ENCODE measurements at regions not wholly inside any gene's neighbourhood (a gene's known extent, or its start where the extent isn't known, plus 50 kb on each side); places are given as distances from the start of the nearest gene placed in this dataset.

- Histone ChIP-seq H3K27me3 (ENCODE audit: low read depth) (no peaks in the 10 kb centered on the region), H3K9me3 (no peaks in the 10 kb centered on the region), H3K4me1 (peaks cover 15% of the 10 kb centered on the region), H3K36me3 (replicated peaks) (no peaks in the 10 kb centered on the region), H3K4me3 (no peak overlapping the region)
- no peak for DNase-seq (ENCODE audit: low spot score in 2 of 2)
- in situ Hi-C loops (cut with MboI; ENCODE audit: low sequenced_read_pairs) = no loop called here
These were observed 155.2 kb upstream of the COL3A1 start for GRCh38 chr2:188819011-188819410.

GRCh38 chr2:188819792-188820191 lies 154.4 kb upstream of the COL3A1 start:
- Histone ChIP-seq H3K36me3 (replicated peaks) (no peaks in the 10 kb centered on the region), H3K4me1 (peaks cover 15% of the 10 kb centered on the region), H3K4me3 (no peak overlapping the region), H3K9me3 (no peaks in the 10 kb centered on the region), H3K27me3 (ENCODE audit: low read depth) (no peaks in the 10 kb centered on the region)
- in situ Hi-C loops (cut with MboI; ENCODE audit: low sequenced_read_pairs) = no loop called here
- DNase-seq (ENCODE audit: low spot score in 2 of 2) = peak in 1 of 2 experiments; percentile 18

- DNase-seq (ENCODE audit: low spot score in 2 of 2) = no peak
- peaks cover 15% of the 10 kb centered on the region for H3K4me1 ChIP-seq
- in situ Hi-C loops (cut with MboI; ENCODE audit: low sequenced_read_pairs) = no loop called here
These were observed 153.6 kb upstream of the COL3A1 start for GRCh38 chr2:188820576-188820975.

GRCh38 chr2:188824125-188824524 lies 150.0 kb upstream of the COL3A1 start:
- no peak for DNase-seq (ENCODE audit: low spot score in 2 of 2)
- Histone ChIP-seq H3K36me3 (replicated peaks) (no peaks in the 10 kb centered on the region), H3K4me1 (peaks cover 12% of the 10 kb centered on the region), H3K27me3 (ENCODE audit: low read depth) (no peaks in the 10 kb centered on the region), H3K9me3 (no peaks in the 10 kb centered on the region), H3K4me3 (no peak overlapping the region)
- in situ Hi-C loops (cut with MboI; ENCODE audit: low sequenced_read_pairs) = no loop called here

More at GRCh38 chr2:188820576-188820975, 153.6 kb upstream of the COL3A1 start:
- Histone ChIP-seq H3K9me3 (no peaks in the 10 kb centered on the region), H3K36me3 (replicated peaks) (no peaks in the 10 kb centered on the region), H3K4me3 (no peak overlapping the region), H3K27me3 (ENCODE audit: low read depth) (no peaks in the 10 kb centered on the region)

GRCh38 chr2:188833331-188833730 lies 140.8 kb upstream of the COL3A1 start:
- in situ Hi-C loops (cut with MboI; ENCODE audit: low sequenced_read_pairs) = no loop called here
- Histone ChIP-seq H3K27me3 (ENCODE audit: low read depth) (no peaks in the 10 kb centered on the region), H3K36me3 (replicated peaks) (no peaks in the 10 kb centered on the region), H3K4me1 (no peaks in the 10 kb centered on the region), H3K9me3 (no peaks in the 10 kb centered on the region), H3K4me3 (no peak overlapping the region)
- DNase-seq (ENCODE audit: low spot score in 2 of 2) = no peak

- no peaks in the 10 kb centered on the region for H3K4me1 ChIP-seq
- no peak for DNase-seq (ENCODE audit: low spot score in 2 of 2)
- no peak overlapping the region for H3K4me3 ChIP-seq
- in situ Hi-C loops (cut with MboI; ENCODE audit: low sequenced_read_pairs) = no loop called here
- no peaks in the 10 kb centered on the region for H3K36me3 ChIP-seq (replicated peaks)
- no peaks in the 10 kb centered on the region for H3K9me3 ChIP-seq
- no peaks in the 10 kb centered on the region for H3K27me3 ChIP-seq (ENCODE audit: low read depth)
These were observed 140.4 kb upstream of the COL3A1 start for GRCh38 chr2:188833799-188834198.

GRCh38 chr2:188835006-188835405 lies 139.2 kb upstream of the COL3A1 start:
- in situ Hi-C loops (cut with MboI; ENCODE audit: low sequenced_read_pairs) = no loop called here
- no peaks in the 10 kb centered on the region for H3K27me3 ChIP-seq (ENCODE audit: low read depth)
- no peaks in the 10 kb centered on the region for H3K36me3 ChIP-seq (replicated peaks)
- no peak overlapping the region for H3K4me3 ChIP-seq
- H3K9me3 ChIP-seq = no peaks in the 10 kb centered on the region
- DNase-seq (ENCODE audit: low spot score in 2 of 2) = no peak
- no peaks in the 10 kb centered on the region for H3K4me1 ChIP-seq

- no peaks in the 10 kb centered on the region for H3K9me3 ChIP-seq
- H3K36me3 ChIP-seq (replicated peaks) = no peaks in the 10 kb centered on the region
- no peak for DNase-seq (ENCODE audit: low spot score in 2 of 2)
- H3K27me3 ChIP-seq (ENCODE audit: low read depth) = no peaks in the 10 kb centered on the region
- H3K4me1 ChIP-seq = no peaks in the 10 kb centered on the region
- in situ Hi-C loops (cut with MboI; ENCODE audit: low sequenced_read_pairs) = no loop called here
- H3K4me3 ChIP-seq = no peak overlapping the region
These were observed 138.4 kb upstream of the COL3A1 start for GRCh38 chr2:188835821-188836220.

- H3K36me3 ChIP-seq (replicated peaks) = no peaks in the 10 kb centered on the region
- in situ Hi-C loops (cut with MboI; ENCODE audit: low sequenced_read_pairs) = no loop called here
- DNase-seq (ENCODE audit: low spot score in 2 of 2) = no peak
- no peaks in the 10 kb centered on the region for H3K9me3 ChIP-seq
- H3K4me1 ChIP-seq = no peaks in the 10 kb centered on the region
- no peaks in the 10 kb centered on the region for H3K27me3 ChIP-seq (ENCODE audit: low read depth)
- no peak overlapping the region for H3K4me3 ChIP-seq
These were observed 128.5 kb upstream of the COL3A1 start for GRCh38 chr2:188845692-188846091.

- Histone ChIP-seq H3K36me3 (replicated peaks) (no peaks in the 10 kb centered on the region), H3K27me3 (ENCODE audit: low read depth) (no peaks in the 10 kb centered on the region), H3K4me3 (no peak overlapping the region), H3K4me1 (no peaks in the 10 kb centered on the region), H3K9me3 (no peaks in the 10 kb centered on the region)
- in situ Hi-C loops (cut with MboI; ENCODE audit: low sequenced_read_pairs) = no loop called here
- no peak for DNase-seq (ENCODE audit: low spot score in 2 of 2)
These were observed 125.2 kb upstream of the COL3A1 start for GRCh38 chr2:188848887-188849435.

GRCh38 chr2:188850786-188851185 lies 123.4 kb upstream of the COL3A1 start:
- H3K27me3 ChIP-seq (ENCODE audit: low read depth) = no peaks in the 10 kb centered on the region
- H3K4me3 ChIP-seq = no peak overlapping the region
- no peaks in the 10 kb centered on the region for H3K9me3 ChIP-seq
- no peaks in the 10 kb centered on the region for H3K4me1 ChIP-seq
- H3K36me3 ChIP-seq (replicated peaks) = no peaks in the 10 kb centered on the region
- in situ Hi-C loops (cut with MboI; ENCODE audit: low sequenced_read_pairs) = no loop called here
- no peak for DNase-seq (ENCODE audit: low spot score in 2 of 2)

- Histone ChIP-seq H3K9me3 (no peaks in the 10 kb centered on the region), H3K36me3 (replicated peaks) (no peaks in the 10 kb centered on the region), H3K4me3 (no peak overlapping the region), H3K4me1 (no peaks in the 10 kb centered on the region), H3K27me3 (ENCODE audit: low read depth) (no peaks in the 10 kb centered on the region)
- in situ Hi-C loops (cut with MboI; ENCODE audit: low sequenced_read_pairs) = no loop called here
- DNase-seq (ENCODE audit: low spot score in 2 of 2) = no peak
These were observed 122.9 kb upstream of the COL3A1 start for GRCh38 chr2:188851311-188851710.

- in situ Hi-C loops (cut with MboI; ENCODE audit: low sequenced_read_pairs) = no loop called here
- Histone ChIP-seq H3K4me1 (no peaks in the 10 kb centered on the region), H3K27me3 (ENCODE audit: low read depth) (no peaks in the 10 kb centered on the region), H3K9me3 (no peaks in the 10 kb centered on the region), H3K36me3 (replicated peaks) (no peaks in the 10 kb centered on the region), H3K4me3 (no peak overlapping the region)
- no peak for DNase-seq (ENCODE audit: low spot score in 2 of 2)
These were observed 122.3 kb upstream of the COL3A1 start for GRCh38 chr2:188851826-188852225.

- peaks cover 1% of the 10 kb centered on the region for H3K4me1 ChIP-seq
- no peak overlapping the region for H3K4me3 ChIP-seq
- in situ Hi-C loops (cut with MboI; ENCODE audit: low sequenced_read_pairs) = no loop called here
- DNase-seq (ENCODE audit: low spot score in 2 of 2) = no peak
- no peaks in the 10 kb centered on the region for H3K36me3 ChIP-seq (replicated peaks)
- no peaks in the 10 kb centered on the region for H3K27me3 ChIP-seq (ENCODE audit: low read depth)
- no peaks in the 10 kb centered on the region for H3K9me3 ChIP-seq
These were observed 121.4 kb upstream of the COL3A1 start for GRCh38 chr2:188852772-188853171.

- DNase-seq (ENCODE audit: low spot score in 2 of 2) = no peak
- in situ Hi-C loops (cut with MboI; ENCODE audit: low sequenced_read_pairs) = no loop called here
These were observed 120.9 kb upstream of the COL3A1 start for GRCh38 chr2:188853307-188853706.

More at GRCh38 chr2:188853307-188853706, 120.9 kb upstream of the COL3A1 start:
- Histone ChIP-seq H3K4me1 (peaks cover 7% of the 10 kb centered on the region), H3K9me3 (no peaks in the 10 kb centered on the region), H3K27me3 (ENCODE audit: low read depth) (no peaks in the 10 kb centered on the region), H3K36me3 (replicated peaks) (no peaks in the 10 kb centered on the region), H3K4me3 (no peak overlapping the region)

Data from HAP-1 (cell line).